Uterus (tissue), 2 donors: ENCODE measurements at regions not wholly inside any gene's neighbourhood (a gene's known extent, or its start where the extent isn't known, plus 50 kb on each side); places are given as distances from the start of the nearest gene placed in this dataset.

Experiments used
- CTCF ChIP-seq, 4 experiments: fragments of 200-600 bp in 2 of 4; fragments of 450-650 bp in 2 of 4; sonication (generic) in 2 of 4; IDR thresholded peaks; one replicate each; pipeline ENCODE4 v1.5.1; 2016 to 2019; ENCODE audit warnings: antibody characterized with exemption in 4 of 4, mild to moderate bottlenecking in 2 of 4, moderate library complexity in 1 of 4
- POLR2A ChIP-seq, 2 donors: fragments of 450-650 bp; IDR thresholded peaks; one replicate each; pipeline ENCODE4 v1.6.1; 2016; ENCODE audit warnings: antibody characterized with exemption in 2 of 2, mild to moderate bottlenecking in 1 of 2, moderate library complexity in 1 of 2

GRCh38 chr2:21687589-21687988 lies 563.8 kb downstream of the TDRD15 start:
- TF ChIP-seq CTCF (IDR thresholded peaks at IDR 0.05): no peak
- TF ChIP-seq POLR2A (IDR thresholded peaks at IDR 0.05): no peak
